HepG2 (cell line): ENCODE measurements at regions not wholly inside any gene's neighbourhood (a gene's known extent, or its start where the extent isn't known, plus 50 kb on each side); places are given as distances from the start of the nearest gene placed in this dataset.

ENCODE experiments used
- AGO1 ChIP-seq: fragments of 200-400 bp; formaldehyde crosslinking; IDR thresholded peaks from 2 replicates; pipeline ENCODE4 v1.6.1; 2017; ENCODE audit warnings: mild to moderate bottlenecking, low read depth, low read length, moderate library complexity; ENCODE audit not compliant: poor library complexity, severe bottlenecking
- AHR ChIP-seq: IDR thresholded peaks from 2 replicates; pipeline ENCODE4 v1.6.1; 2018; ENCODE audit warnings: missing genetic modification reagents, missing compliant biosample characterization
- CEBPG ChIP-seq: IDR thresholded peaks from 2 replicates; pipeline ENCODE4 v1.6.1; 2016
- GLI4 ChIP-seq: sonication (generic); formaldehyde crosslinking; IDR thresholded peaks from 2 replicates; pipeline ENCODE4 v1.5.1; 2020; ENCODE audit warnings: missing genetic modification reagents, mild to moderate bottlenecking, moderate library complexity, borderline replicate concordance
- HMG20B ChIP-seq: conservative IDR thresholded peaks from 2 replicates; pipeline ENCODE4 v1.6.1; 2016; ENCODE audit warnings: missing genetic modification reagents, missing compliant biosample characterization
- NFE2L1 ChIP-seq: sonication (generic); formaldehyde crosslinking; IDR thresholded peaks from 2 replicates; pipeline ENCODE4 v1.4.0; 2020; ENCODE audit warnings: missing genetic modification reagents, mild to moderate bottlenecking, borderline replicate concordance
- NONO ChIP-seq, 2 experiments: fragments of 450-650 bp in 1 of 2; sonication (generic) in 1 of 2; formaldehyde crosslinking in 1 of 2; IDR thresholded peaks in 1 of 2; conservative IDR thresholded peaks in 1 of 2; 2 replicates each; pipeline versions ENCODE4 v1.6.1 to v1.8.0; 2017 to 2022; ENCODE audit warnings: mild to moderate bottlenecking in 1 of 2, missing genetic modification reagents in 1 of 2, moderate library complexity in 1 of 2
- PHF21A ChIP-seq: sonication (generic); formaldehyde crosslinking; IDR thresholded peaks from 2 replicates; pipeline ENCODE4 v1.5.0; 2020; ENCODE audit warnings: mild to moderate bottlenecking, missing genetic modification reagents
- RORA ChIP-seq: sonication (generic); formaldehyde crosslinking; IDR thresholded peaks from 2 replicates; pipeline ENCODE4 v1.5.0; 2020; ENCODE audit warnings: mild to moderate bottlenecking, missing genetic modification reagents, moderate library complexity
- TFE3 ChIP-seq: IDR thresholded peaks from 2 replicates; pipeline ENCODE4 v1.6.1; 2016
- THRA ChIP-seq: sonication (generic); formaldehyde crosslinking; IDR thresholded peaks from 2 replicates; pipeline ENCODE4 v1.4.0; 2020; ENCODE audit warnings: missing genetic modification reagents, borderline replicate concordance
- ZNF280B ChIP-seq: sonication (generic); formaldehyde crosslinking; IDR thresholded peaks from 2 replicates; pipeline ENCODE4 v1.5.0; 2020; ENCODE audit warnings: missing genetic modification reagents, mild to moderate bottlenecking, borderline replicate concordance
- ZNF296 ChIP-seq: sonication (generic); formaldehyde crosslinking; conservative IDR thresholded peaks from 2 replicates; pipeline ENCODE4 v1.5.0; 2020; ENCODE audit warnings: mild to moderate bottlenecking, missing genetic modification reagents
- ZNF672 ChIP-seq: sonication (generic); formaldehyde crosslinking; IDR thresholded peaks from 2 replicates; pipeline ENCODE4 v1.8.1; 2022; ENCODE audit warnings: missing genetic modification reagents
- ZNF746 ChIP-seq: sonication (generic); formaldehyde crosslinking; IDR thresholded peaks from 2 replicates; pipeline ENCODE4 v1.8.0; 2022; ENCODE audit warnings: mild to moderate bottlenecking, missing genetic modification reagents
- ZNF775 ChIP-seq: sonication (generic); formaldehyde crosslinking; IDR thresholded peaks from 2 replicates; pipeline ENCODE4 v1.4.0; 2020; ENCODE audit warnings: missing genetic modification reagents, mild to moderate bottlenecking, moderate library complexity, borderline replicate concordance
- TF ChIP-seq, protein P1 (sequence below): sonication (generic); formaldehyde crosslinking; conservative IDR thresholded peaks from 2 replicates; pipeline ENCODE4 v1.8.0; 2022; ENCODE audit warnings: low read depth, missing genetic modification reagents

DNA sequence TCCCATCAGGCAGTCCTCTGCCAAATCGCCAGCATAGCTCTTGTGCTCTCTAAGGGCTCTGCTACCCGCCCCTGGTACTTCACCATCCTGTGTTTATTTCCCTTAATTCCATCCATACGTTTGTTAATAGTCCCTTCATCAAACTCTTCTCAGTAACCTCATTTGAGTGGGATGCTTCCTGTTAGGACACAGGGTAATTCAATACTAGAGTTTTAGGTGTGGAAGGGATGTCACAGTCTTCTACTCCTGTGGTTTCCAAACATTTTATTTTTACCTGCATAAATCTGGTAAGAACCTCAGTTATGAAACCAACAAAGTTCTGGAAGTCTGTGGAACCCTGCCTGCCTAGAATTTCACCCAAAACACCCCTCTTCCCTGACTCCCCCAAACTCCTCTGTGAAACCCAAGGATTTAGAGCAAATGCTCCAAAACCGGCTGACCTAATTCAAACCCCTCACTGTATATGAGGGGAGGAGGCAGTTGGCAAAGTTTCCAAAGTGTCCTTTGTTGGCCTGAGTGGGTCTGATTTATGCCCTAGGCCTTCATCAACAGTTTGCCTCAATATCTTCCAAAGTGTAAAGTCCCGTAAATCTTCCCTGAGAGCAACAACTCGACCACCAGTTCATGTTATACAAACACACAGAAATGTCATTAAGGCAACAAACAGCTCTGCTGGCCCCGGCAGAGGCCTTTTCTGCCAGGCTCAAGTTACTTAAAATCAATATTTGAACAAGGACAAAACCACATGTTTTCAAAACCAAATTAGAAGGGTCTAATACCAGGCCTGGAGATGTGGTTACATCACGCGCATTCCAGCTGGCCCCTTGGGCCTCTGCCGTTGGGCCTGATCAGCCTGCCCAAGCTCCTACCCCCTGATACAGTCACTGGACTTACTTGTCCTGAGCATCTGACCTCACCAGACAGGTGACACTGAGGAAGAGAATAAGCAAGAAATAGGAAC is 82.4 kb upstream of the FGGY start (continued):
- TF ChIP-seq, protein P1, sequence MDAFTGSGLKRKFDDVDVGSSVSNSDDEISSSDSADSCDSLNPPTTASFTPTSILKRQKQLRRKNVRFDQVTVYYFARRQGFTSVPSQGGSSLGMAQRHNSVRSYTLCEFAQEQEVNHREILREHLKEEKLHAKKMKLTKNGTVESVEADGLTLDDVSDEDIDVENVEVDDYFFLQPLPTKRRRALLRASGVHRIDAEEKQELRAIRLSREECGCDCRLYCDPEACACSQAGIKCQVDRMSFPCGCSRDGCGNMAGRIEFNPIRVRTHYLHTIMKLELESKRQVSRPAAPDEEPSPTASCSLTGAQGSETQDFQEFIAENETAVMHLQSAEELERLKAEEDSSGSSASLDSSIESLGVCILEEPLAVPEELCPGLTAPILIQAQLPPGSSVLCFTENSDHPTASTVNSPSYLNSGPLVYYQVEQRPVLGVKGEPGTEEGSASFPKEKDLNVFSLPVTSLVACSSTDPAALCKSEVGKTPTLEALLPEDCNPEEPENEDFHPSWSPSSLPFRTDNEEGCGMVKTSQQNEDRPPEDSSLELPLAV (CRISPR knock-in tag): no peak
- TF ChIP-seq TFE3: peak; percentile 94
- TF ChIP-seq HMG20B (CRISPR knock-in tag): peak; percentile 87
- TF ChIP-seq ZNF280B (CRISPR knock-in tag): no peak
- no peak for TF ChIP-seq NFE2L1
- TF ChIP-seq RORA (CRISPR knock-in tag): no peak
- TF ChIP-seq ZNF672: no peak
- TF ChIP-seq CEBPG (CRISPR knock-in tag): peak; percentile 83
- TF ChIP-seq ZNF775 (CRISPR knock-in tag): no peak
- peak; percentile 99 for TF ChIP-seq PHF21A (CRISPR knock-in tag)
- no peak for TF ChIP-seq GLI4 (CRISPR knock-in tag)
- no peak for TF ChIP-seq ZNF296 (CRISPR knock-in tag)
- no peak for TF ChIP-seq AGO1
- TF ChIP-seq NONO (IDR thresholded peaks at IDR 0.05): no peak
- peak; percentile 91 for TF ChIP-seq NONO (CRISPR knock-in tag; conservative IDR thresholded peaks at IDR 0.05)
- TF ChIP-seq ZNF746: peak; percentile 59; the same call in 1 of the 2 replicates
- peak; percentile 77; the same call in 1 of the 2 replicates for TF ChIP-seq THRA (CRISPR knock-in tag)
- no peak for TF ChIP-seq AHR (CRISPR knock-in tag)
